Peyer's patch (tissue), 4 donors: ENCODE measurements at regions not wholly inside any gene's neighbourhood (a gene's known extent, or its start where the extent isn't known, plus 50 kb on each side); places are given as distances from the start of the nearest gene placed in this dataset.

ENCODE experiments used
- POLR2A ChIP-seq, 2 donors: fragments of 450-650 bp; IDR thresholded peaks; one replicate each; pipeline ENCODE4 v1.5.1; 2017; ENCODE audit warnings: antibody characterized with exemption in 2 of 2, mild to moderate bottlenecking in 2 of 2, moderate library complexity in 2 of 2
- TF ChIP-seq, protein P1 (sequence below), 6 experiments: fragments of 450-650 bp in 4 of 6; fragments of 200-600 bp in 2 of 6; sonication (generic) in 1 of 6; IDR thresholded peaks; one replicate each; pipeline ENCODE4 v1.5.1; 2017 to 2019; ENCODE audit warnings: antibody characterized with exemption in 6 of 6, mild to moderate bottlenecking in 3 of 6, moderate library complexity in 1 of 6

DNA sequence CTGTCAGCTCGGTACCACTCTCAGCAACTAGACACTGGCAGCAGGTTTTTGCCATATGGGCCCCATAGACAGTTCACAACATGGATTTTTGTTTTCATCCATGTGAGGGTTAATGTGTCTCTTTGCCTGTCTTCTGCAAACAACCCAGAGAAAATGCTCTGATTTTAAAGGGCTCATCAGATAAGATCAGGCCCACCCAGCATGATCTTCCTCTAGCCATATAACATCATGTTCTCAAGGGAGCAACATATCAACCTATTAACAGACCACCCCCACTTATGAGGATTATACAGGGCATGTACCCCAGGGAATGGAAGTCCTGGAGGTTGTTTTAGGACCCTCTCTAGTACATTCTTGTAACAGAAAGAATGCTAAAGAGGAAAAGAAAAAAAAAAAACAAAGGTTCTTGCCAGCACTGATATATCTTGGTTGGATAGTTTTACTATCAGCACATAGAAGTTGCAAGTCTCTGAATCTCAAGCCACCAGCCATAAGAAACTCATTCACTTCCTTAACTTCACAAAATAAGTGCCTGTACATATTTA is 1015.1 kb downstream of the TLE4 start:
- TF ChIP-seq, protein P1, sequence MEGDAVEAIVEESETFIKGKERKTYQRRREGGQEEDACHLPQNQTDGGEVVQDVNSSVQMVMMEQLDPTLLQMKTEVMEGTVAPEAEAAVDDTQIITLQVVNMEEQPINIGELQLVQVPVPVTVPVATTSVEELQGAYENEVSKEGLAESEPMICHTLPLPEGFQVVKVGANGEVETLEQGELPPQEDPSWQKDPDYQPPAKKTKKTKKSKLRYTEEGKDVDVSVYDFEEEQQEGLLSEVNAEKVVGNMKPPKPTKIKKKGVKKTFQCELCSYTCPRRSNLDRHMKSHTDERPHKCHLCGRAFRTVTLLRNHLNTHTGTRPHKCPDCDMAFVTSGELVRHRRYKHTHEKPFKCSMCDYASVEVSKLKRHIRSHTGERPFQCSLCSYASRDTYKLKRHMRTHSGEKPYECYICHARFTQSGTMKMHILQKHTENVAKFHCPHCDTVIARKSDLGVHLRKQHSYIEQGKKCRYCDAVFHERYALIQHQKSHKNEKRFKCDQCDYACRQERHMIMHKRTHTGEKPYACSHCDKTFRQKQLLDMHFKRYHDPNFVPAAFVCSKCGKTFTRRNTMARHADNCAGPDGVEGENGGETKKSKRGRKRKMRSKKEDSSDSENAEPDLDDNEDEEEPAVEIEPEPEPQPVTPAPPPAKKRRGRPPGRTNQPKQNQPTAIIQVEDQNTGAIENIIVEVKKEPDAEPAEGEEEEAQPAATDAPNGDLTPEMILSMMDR (IDR thresholded peaks at IDR 0.05), result no peak
- TF ChIP-seq POLR2A (IDR thresholded peaks at IDR 0.05), result no peak
